HG02678 (cell line): ENCODE measurements at regions not wholly inside any gene's neighbourhood (a gene's known extent, or its start where the extent isn't known, plus 50 kb on each side); places are given as distances from the start of the nearest gene placed in this dataset.
A peak's percentile ranks its signal among the peaks of the same experiment; 100 is the strongest.

Experiments used
- ATAC-seq: cut with Tn5 transposase; IDR thresholded peaks from one replicate; pipeline ENCODE4 v1.9.1; 2021; ENCODE audit warnings: mild to moderate bottlenecking, moderate library complexity; ENCODE audit not compliant: unreplicated experiment

GRCh38 chr1:235011599-235012435, 116.8 kb downstream of the TOMM20 start:
- peak; percentile 76 for ATAC-seq

GRCh38 chr1:235011064-235011598, 117.5 kb downstream of the TOMM20 start:
- ATAC-seq = no peak

- no peak for ATAC-seq
These were observed 118.9 kb downstream of the TOMM20 start for GRCh38 chr1:235009561-235010306.

- no peak for ATAC-seq
These were observed 119.6 kb downstream of the TOMM20 start for GRCh38 chr1:235009074-235009473.

- ATAC-seq = no peak
These were observed 120.4 kb downstream of the TOMM20 start for GRCh38 chr1:235008239-235008638.

- no peak for ATAC-seq
These were observed 121.8 kb downstream of the TOMM20 start for GRCh38 chr1:235006816-235007215.

GRCh38 chr1:235006132-235006721, 122.4 kb downstream of the TOMM20 start:
- ATAC-seq = no peak

- ATAC-seq = no peak
These were observed 123.7 kb downstream of the TOMM20 start for GRCh38 chr1:235004840-235005391.

- no peak for ATAC-seq
These were observed 124.4 kb downstream of the TOMM20 start for GRCh38 chr1:235004276-235004675.

- ATAC-seq = no peak
These were observed 125.8 kb downstream of the TOMM20 start for GRCh38 chr1:235002706-235003300.

- no peak for ATAC-seq
These were observed 129.1 kb downstream of the TOMM20 start for GRCh38 chr1:234999513-234999940.

GRCh38 chr1:234997896-234998741, 130.5 kb downstream of the TOMM20 start:
- ATAC-seq = no peak

GRCh38 chr1:234997201-234997895, 131.3 kb downstream of the TOMM20 start:
- ATAC-seq = no peak

GRCh38 chr1:234996245-234996757, 132.3 kb downstream of the TOMM20 start:
- no peak for ATAC-seq

GRCh38 chr1:234994436-234995295, 134.0 kb downstream of the TOMM20 start:
- no peak for ATAC-seq

GRCh38 chr1:234992065-234992464, 136.6 kb downstream of the TOMM20 start:
- no peak for ATAC-seq

- ATAC-seq = no peak
These were observed 137.5 kb downstream of the TOMM20 start for GRCh38 chr1:234990874-234991801.
